ENCODE measurements at regions not wholly inside any gene's neighbourhood (a gene's known extent, or its start where the extent isn't known, plus 50 kb on each side); places are given as distances from the start of the nearest gene placed in this dataset.

DNA sequence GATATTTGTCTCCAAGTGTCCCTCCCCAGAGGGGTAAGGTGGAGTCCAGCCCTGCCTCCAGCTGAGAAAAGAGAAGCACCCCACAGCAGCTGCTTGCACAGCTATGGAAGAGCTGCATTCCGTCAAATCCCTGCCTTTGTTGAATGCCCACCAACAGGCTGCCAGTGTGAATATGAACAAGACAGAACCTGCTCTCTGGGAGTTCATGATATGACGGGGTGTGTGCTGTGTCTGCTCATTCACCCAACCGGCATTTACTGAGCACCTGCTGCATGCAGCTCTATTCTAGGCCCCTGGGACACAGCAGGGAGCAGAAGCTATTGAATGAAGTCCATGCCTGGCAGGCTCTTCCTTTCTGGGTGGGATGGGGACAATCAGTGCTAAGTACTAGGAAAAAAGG, 238.8 kb downstream of the GADD45G start:
- TF ChIP-seq SMC3 (IDR thresholded peaks at IDR 0.05; ENCODE audit: low read depth, low read length): no peak
- TF ChIP-seq, protein P1, sequence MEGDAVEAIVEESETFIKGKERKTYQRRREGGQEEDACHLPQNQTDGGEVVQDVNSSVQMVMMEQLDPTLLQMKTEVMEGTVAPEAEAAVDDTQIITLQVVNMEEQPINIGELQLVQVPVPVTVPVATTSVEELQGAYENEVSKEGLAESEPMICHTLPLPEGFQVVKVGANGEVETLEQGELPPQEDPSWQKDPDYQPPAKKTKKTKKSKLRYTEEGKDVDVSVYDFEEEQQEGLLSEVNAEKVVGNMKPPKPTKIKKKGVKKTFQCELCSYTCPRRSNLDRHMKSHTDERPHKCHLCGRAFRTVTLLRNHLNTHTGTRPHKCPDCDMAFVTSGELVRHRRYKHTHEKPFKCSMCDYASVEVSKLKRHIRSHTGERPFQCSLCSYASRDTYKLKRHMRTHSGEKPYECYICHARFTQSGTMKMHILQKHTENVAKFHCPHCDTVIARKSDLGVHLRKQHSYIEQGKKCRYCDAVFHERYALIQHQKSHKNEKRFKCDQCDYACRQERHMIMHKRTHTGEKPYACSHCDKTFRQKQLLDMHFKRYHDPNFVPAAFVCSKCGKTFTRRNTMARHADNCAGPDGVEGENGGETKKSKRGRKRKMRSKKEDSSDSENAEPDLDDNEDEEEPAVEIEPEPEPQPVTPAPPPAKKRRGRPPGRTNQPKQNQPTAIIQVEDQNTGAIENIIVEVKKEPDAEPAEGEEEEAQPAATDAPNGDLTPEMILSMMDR (IDR thresholded peaks at IDR 0.05): no peak
- TF ChIP-seq NFIC (IDR thresholded peaks at IDR 0.05; ENCODE audit: borderline replicate concordance): no peak
- TF ChIP-seq EP300 (IDR thresholded peaks at IDR 0.05; ENCODE audit: borderline replicate concordance in 1 of 2, low read depth in 1 of 2, low read length in 1 of 2): no peak
- no peak for TF ChIP-seq POLR2AphosphoS5 (IDR thresholded peaks at IDR 0.05; ENCODE audit: low read depth, low read length)
- no peak for TF ChIP-seq YY1 (IDR thresholded peaks at IDR 0.05; ENCODE audit: low read depth)
- no peak for TF ChIP-seq SIN3A (IDR thresholded peaks at IDR 0.05; ENCODE audit: borderline replicate concordance, low read depth, low read length)
- no peak for TF ChIP-seq RFX5 (IDR thresholded peaks at IDR 0.05; ENCODE audit: low read length)
- no peak for TF ChIP-seq FOXJ3 (CRISPR knock-in tag; IDR thresholded peaks at IDR 0.05)

Measured in SK-N-SH (cell line).